ENCODE measurements at regions not wholly inside any gene's neighbourhood (a gene's known extent, or its start where the extent isn't known, plus 50 kb on each side); places are given as distances from the start of the nearest gene placed in this dataset.
"Not testable (repeated sequence)": the region's sequence is repeated elsewhere in the genome, so short reads cannot be mapped to it uniquely, and the experiment has no call there.

GRCh38 chr10:21043044-21043443, 145.9 kb upstream of the NEBL start:
- no peak for DNase-seq

DNA sequence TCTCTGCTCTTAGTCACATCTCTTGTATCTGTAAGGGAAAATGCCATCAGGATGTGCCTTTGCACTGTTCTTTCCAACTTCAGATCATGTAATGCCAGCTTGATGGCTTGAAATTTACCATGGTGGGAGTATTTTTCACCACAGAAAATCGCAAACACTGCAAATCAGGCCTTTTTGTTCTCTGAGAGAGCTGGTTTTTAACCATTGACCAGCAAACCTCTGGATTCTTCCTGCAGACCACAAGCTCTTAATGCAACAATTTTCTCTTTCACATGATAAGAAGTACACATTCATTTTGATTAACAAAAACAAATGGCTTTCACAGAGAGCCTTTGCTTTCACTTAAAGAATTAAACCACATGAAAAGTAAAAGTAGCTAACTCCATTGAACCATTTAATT, 145.4 kb upstream of the NEBL start:
- no peak for DNase-seq

GRCh38 chr10:21041763-21042458, 144.8 kb upstream of the NEBL start:
- no peak for DNase-seq

DNA sequence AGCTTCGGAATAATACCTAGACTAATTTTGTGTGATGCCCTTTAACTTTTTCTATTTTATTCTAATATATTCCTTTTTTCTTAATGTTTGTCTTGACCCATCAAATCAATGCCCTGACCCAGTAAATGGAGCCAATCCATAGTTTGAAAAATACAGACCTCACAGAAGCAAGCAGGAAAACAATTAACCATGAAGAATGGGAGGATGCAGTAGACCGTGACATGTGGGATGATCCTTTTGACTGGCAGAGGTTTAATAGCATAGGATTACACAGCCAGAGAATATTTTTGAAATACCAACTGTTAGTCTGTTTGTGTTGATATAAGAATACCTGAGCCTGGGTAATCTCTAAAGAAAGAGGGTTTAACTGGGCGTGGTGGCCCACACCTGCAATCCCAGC, 142.6 kb upstream of the NEBL start:
- no peak for DNase-seq

- DNase-seq = no peak
Observed at GRCh38 chr10:21036757-21037156, 139.6 kb upstream of the NEBL start.

GRCh38 chr10:21034770-21035169, 137.7 kb upstream of the NEBL start:
- DNase-seq = not testable (repeated sequence)

DNA sequence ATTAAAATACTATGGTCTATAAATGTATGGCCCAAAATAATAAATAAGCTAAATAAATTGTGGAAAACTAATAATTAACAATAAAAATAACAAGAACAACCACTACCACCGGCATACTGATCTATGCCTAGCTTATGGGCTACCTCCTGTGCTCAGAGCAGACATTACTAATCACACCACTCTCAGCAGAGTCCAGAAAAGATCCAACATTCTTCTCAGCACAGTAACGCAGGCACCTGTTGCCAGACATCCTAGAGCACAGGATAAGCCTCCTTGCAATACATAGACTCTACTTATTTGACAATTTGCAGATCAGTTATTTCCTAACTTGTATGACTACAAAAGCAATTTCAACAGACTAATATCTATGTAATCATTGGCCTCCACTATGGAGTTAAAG, 137.1 kb upstream of the NEBL start:
- no peak for DNase-seq

DNA sequence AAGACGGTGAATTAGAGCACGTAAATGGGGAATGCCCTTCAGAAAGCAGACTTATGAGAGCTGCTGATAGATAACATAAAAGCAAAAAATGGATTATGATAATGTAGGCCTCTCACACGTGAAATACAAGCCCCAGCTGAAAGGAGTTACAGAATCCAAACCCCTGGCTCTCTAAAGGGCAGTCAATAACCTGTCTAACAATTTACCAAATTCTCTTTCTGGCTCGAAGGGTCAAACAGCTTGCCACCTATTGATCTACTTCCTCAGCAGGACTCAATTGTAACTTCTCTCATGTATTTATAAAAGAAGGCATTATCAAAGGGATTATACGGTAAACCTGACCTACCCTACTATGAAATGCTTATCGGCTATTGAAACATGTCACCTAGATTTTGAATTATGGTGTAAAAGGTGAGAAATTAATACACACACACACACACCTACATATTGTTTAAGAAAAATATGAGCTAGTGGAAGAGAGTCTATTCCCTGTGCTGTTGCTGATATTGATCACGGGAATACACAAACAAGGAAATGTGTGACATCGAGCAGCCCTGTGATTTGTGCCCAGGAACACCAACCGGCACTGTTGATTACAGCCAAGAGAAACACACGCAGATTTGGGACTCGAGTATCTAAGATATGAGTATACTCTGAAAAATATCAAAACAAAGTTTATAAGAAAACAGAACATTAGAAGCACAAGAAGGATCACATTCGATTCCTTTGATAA, 135.6 kb upstream of the NEBL start:
- DNase-seq = no peak

GRCh38 chr10:21031232-21031795, 134.2 kb upstream of the NEBL start:
- DNase-seq = no peak

- no peak for DNase-seq
Observed at GRCh38 chr10:21030091-21030490, 133.0 kb upstream of the NEBL start.

- DNase-seq = no peak
Observed at GRCh38 chr10:21022821-21023220, 125.7 kb upstream of the NEBL start.

DNA sequence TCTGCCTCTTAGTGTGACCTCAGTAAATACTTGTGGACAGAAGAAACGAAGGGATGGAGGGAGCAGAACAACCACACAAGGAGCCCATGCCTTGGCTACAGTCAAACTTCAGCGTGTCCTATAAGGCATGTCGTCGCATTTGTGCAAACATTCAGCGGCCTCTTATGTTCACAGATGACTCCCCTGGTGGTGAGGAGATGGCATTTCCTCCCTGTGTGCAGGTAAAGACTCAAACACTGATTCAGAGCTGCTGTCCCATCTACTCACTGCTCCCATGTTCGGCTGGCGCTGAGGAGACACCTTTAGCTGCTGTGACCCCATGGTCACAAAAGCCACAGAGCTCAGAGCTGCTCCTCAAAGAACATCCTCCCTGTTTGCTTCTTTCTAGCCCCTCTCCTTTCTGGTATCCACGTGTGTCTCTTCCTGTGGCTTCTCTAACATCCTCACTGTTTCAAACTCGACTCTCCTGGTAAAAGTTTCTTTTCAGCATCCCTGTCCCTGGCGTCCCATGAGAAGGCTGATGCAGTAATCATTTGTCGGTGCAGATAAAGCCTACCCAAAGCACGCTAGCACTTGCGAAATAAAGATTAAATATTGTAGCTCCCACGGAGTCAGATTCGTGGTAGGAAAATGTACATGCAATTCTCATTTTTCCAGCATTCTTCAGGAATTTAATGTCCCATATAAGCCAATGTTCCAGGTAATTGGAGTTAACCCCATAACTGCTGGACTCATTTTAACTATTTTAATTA, 124.9 kb upstream of the NEBL start:
- no peak for DNase-seq

DNA sequence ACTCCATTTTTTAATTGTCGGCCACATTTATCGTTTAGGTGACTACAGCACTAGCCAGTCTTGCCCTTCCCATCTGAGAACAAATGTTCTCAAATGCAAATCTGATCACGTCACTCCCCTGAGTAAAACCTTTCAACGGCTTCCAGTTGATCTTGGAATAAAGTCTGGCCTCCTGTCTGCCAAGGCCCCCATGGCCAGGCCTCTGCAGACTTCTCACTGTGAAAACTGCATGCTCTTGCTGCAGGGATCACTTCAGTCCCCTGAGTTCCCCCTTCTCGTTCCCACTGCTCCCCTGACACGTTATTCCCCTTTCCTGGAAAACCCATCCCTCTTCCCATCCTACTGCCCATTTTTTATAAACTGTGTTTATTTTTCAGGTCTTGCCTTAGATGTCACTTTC, 124.1 kb upstream of the NEBL start:
- no peak for DNase-seq

- peak; percentile 1 for DNase-seq
Observed at GRCh38 chr10:21020545-21020944, 123.4 kb upstream of the NEBL start.

- no peak for DNase-seq
Observed at GRCh38 chr10:21019436-21019835, 122.3 kb upstream of the NEBL start.

- no peak for DNase-seq
Observed at GRCh38 chr10:21015851-21016250, 118.7 kb upstream of the NEBL start.

GRCh38 chr10:21014141-21014540, 117.0 kb upstream of the NEBL start:
- no peak for DNase-seq

DNA sequence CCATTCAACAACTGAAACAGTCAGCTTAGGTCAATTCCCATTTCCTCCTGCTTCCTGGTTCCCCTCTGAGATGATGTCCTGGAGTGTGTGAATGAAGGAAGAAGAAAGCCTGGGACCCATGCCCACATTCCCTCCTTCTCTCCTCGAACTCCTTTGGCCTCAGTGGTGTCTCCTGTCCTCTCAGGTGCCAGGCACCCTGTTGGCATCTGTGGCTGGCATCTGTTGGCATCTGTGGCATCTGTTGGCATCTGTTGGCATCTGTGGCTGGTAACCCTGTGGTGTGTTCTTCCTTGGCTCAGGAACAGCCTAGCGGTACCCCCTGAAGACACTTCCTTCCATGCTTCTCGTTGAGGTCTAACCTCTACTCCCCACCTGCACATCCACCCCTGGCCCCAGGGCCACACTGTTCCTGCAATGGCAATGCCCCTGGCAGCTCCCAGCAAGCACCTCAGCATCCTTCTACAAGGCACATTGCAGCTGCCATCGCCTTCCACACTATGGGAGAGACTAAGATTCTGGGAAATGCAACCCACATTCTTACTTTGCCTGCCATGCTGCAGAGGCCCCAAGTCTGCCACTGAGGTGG, 114.4 kb upstream of the NEBL start:
- no peak for DNase-seq

DNA sequence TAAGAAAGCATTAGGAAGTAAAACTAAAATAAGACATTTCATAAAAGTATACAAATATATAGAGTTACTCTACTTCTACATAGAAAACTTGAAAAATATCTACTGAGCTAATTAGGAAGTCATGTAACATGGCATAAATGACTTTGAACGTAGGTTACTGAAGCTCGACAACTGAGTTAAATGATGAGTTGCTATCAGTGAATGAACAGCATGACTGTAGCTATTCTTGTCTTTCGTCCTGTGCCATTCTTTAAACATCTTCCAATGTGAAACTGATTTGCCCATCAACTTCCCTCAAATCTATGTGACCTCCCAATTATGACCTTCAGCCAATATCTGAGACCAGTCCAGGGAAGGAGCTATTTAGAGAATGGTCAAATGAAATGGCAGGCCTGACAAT, 113.5 kb upstream of the NEBL start:
- DNase-seq = no peak

GRCh38 chr10:21003240-21003822, 106.2 kb upstream of the NEBL start:
- no peak for DNase-seq

GRCh38 chr10:21002091-21002878, 105.2 kb upstream of the NEBL start:
- no peak for DNase-seq

- DNase-seq = no peak
Observed at GRCh38 chr10:20999699-21000098, 102.6 kb upstream of the NEBL start.
